Caco-2 (cell line): ENCODE measurements at regions not wholly inside any gene's neighbourhood (a gene's known extent, or its start where the extent isn't known, plus 50 kb on each side); places are given as distances from the start of the nearest gene placed in this dataset.

Source experiments
- BruUV-seq: library from RNA; stranded (reverse); fragments of 400-500 nt; replicated peaks from 2 replicates; lab custom pipeline; 2021; lab: Mats Ljungman, UMichigan
- CTCF ChIA-PET: fragments of 300-600 bp; sonication (Branson Sonifier 250); formaldehyde crosslinking; loops from one replicate; lab custom pipeline; 2022; ENCODE audit warnings: antibody characterized with exemption; lab: Charles Lee
- POLR2A ChIA-PET: fragments of 300-600 bp; sonication (Branson Sonifier 250); formaldehyde crosslinking; loops from one replicate; lab custom pipeline; 2022; ENCODE audit warnings: antibody characterized with exemption; lab: Charles Lee
- DNase-seq, 2 experiments: peaks; one replicate each; pipeline versions ENCODE4 v3.0.0 to v3.0.0-alpha.2; 2020 to 2022
- H3K27me3 ChIP-seq: replicated peaks from 2 replicates; pipeline ENCODE4 v1.6.0; 2011; ENCODE audit warnings: low read length; ENCODE audit not compliant: control insufficient read depth, insufficient read depth
- H3K36me3 ChIP-seq: 2 replicates; pipeline ENCODE4 v1.5.1; 2011; ENCODE audit warnings: low read length; ENCODE audit not compliant: control insufficient read depth, insufficient read depth
- H3K4me1 ChIP-seq: fragments of 250-450 bp; sonication (Bioruptor Pico); 2 replicates; pipeline ENCODE4 v1.5.1; 2020; ENCODE audit warnings: mild to moderate bottlenecking
- H3K4me3 ChIP-seq: 2 replicates; pipeline ENCODE4 v1.5.1; 2011; ENCODE audit warnings: low read depth, mild to moderate bottlenecking, control low read depth, low read length
- H3K9me3 ChIP-seq: fragments of 250-450 bp; sonication (Bioruptor Pico); 2 replicates; pipeline ENCODE4 v1.5.1; 2020; ENCODE audit warnings: mild to moderate bottlenecking, moderate library complexity
- H3K27ac Mint-ChIP-seq: one replicate; pipeline ENCODE4 v1.8.0; 2022; ENCODE audit warnings: mixed read lengths; ENCODE audit not compliant: unreplicated experiment
- H3K27me3 Mint-ChIP-seq: one replicate; pipeline ENCODE4 v1.8.0; 2022; ENCODE audit warnings: mixed read lengths; ENCODE audit not compliant: insufficient read depth, unreplicated experiment
- H3K36me3 Mint-ChIP-seq: one replicate; pipeline ENCODE4 v1.8.0; 2022; ENCODE audit warnings: mild to moderate bottlenecking, mixed read lengths; ENCODE audit not compliant: insufficient read depth, unreplicated experiment
- H3K4me1 Mint-ChIP-seq: one replicate; pipeline ENCODE4 v1.8.0; 2022; ENCODE audit warnings: low read depth, mixed read lengths; ENCODE audit not compliant: unreplicated experiment
- H3K4me3 Mint-ChIP-seq: one replicate; pipeline ENCODE4 v1.8.0; 2022; ENCODE audit warnings: mild to moderate bottlenecking, moderate library complexity, mixed read lengths; ENCODE audit not compliant: unreplicated experiment
- H3K9me3 Mint-ChIP-seq: one replicate; pipeline ENCODE4 v1.8.0; 2022; ENCODE audit warnings: mixed read lengths; ENCODE audit not compliant: unreplicated experiment
- intact Hi-C: fragments of 100-400 bp; cut with micrococcal nuclease; formaldehyde crosslinking; loops from one replicate; pipeline ENCODE4 v1.10.0; 2022; ENCODE audit not compliant: unreplicated experiment
- TF ChIP-seq, protein P1 (sequence below), 2 experiments: fragments of 200-600 bp in 1 of 2; IDR thresholded peaks; 1 replicate in 1 of 2; 2 replicates in 1 of 2; pipeline versions ENCODE4 v1.5.1 to v1.8.0; 2011 to 2022; ENCODE audit warnings: antibody characterized with exemption in 1 of 2, control low read depth in 1 of 2, inconsistent platforms in 1 of 2, low read depth in 1 of 2, low read length in 1 of 2, mild to moderate bottlenecking in 1 of 2, moderate library complexity in 1 of 2; ENCODE audit not compliant: insufficient read depth in 1 of 2, severe bottlenecking in 1 of 2, unreplicated experiment in 1 of 2

DNA sequence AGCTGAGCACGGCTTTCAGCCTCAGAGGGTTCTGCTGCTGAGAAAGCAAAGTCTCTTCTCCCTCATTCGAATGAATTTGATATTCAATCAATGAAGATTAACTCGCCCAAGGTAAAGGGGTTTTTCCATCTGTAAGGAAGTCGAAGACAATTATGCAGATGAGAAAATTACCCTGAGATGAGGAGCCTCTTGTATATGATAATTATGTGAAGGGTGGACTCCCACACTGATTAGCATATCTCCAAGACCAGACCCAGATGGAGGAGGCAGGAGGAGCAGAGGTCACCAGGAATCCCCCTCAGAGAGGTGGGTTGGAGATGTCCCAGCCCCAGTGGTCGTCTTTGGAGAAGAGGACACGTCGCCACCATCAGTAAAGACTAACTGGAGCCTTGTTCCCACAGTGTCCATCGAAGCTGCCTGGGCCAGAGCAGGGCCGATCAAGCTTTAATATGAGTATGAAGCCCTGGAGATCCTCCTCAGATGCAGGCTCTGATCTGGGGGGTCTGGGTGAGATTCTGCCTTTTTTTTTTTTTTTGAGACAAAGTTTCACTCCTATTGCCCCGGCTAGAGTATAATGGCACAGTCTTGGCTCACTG lies 61.5 kb upstream of the LHX1 start:
- H3K27ac Mint-ChIP-seq, result no peak overlapping the region
- no peak overlapping the region for H3K4me3 Mint-ChIP-seq
- H3K9me3 Mint-ChIP-seq, result no peaks in the 10 kb centered on the region
- no peak for DNase-seq
- POLR2A ChIA-PET, result no interaction called here
- CTCF ChIA-PET, result no interaction called here
- intact Hi-C loops, result no loop called here
- no TSS peak for BruUV-seq
- H3K36me3 Mint-ChIP-seq, result no peaks in the 10 kb centered on the region
- TF ChIP-seq, protein P1, sequence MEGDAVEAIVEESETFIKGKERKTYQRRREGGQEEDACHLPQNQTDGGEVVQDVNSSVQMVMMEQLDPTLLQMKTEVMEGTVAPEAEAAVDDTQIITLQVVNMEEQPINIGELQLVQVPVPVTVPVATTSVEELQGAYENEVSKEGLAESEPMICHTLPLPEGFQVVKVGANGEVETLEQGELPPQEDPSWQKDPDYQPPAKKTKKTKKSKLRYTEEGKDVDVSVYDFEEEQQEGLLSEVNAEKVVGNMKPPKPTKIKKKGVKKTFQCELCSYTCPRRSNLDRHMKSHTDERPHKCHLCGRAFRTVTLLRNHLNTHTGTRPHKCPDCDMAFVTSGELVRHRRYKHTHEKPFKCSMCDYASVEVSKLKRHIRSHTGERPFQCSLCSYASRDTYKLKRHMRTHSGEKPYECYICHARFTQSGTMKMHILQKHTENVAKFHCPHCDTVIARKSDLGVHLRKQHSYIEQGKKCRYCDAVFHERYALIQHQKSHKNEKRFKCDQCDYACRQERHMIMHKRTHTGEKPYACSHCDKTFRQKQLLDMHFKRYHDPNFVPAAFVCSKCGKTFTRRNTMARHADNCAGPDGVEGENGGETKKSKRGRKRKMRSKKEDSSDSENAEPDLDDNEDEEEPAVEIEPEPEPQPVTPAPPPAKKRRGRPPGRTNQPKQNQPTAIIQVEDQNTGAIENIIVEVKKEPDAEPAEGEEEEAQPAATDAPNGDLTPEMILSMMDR (IDR thresholded peaks at IDR 0.05; ENCODE audit: insufficient read depth in 1 of 2, low read depth in 1 of 2, low read length in 1 of 2, severe bottlenecking in 1 of 2, unreplicated experiment in 1 of 2), result no peak
- H3K27me3 Mint-ChIP-seq, result peaks cover 8% of the 10 kb centered on the region
- Histone ChIP-seq H3K4me3 (no peak overlapping the region), H3K9me3 (0 out of 2 replicates have a peak, but pooled peaks cover 5% of the 10 kb centered on the region), H3K27me3 (no peaks in the 10 kb centered on the region), H3K36me3 (no peaks in the 10 kb centered on the region), H3K4me1 (no peaks in the 10 kb centered on the region)
- no peaks in the 10 kb centered on the region for H3K4me1 Mint-ChIP-seq

DNA sequence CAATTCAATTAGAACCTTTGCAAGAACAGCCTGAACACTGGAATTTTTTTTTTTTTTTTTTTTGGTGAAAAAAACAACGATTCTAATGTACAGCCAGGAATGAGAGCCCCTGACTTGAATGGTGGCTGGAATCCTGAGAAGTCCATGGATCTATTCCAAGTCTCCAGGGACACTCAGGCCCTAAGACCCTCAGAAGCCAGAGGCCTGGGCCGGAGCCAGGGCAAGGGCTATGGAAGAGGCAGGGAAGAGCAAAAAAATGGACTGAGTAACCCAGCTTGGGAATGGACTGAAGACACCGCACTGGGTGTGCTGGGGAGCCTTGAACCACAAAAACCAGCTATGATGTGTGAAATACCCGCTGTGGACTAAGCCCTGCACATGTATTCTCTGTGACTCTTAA lies 60.3 kb upstream of the LHX1 start:
- H3K27me3 Mint-ChIP-seq, result peaks cover 8% of the 10 kb centered on the region
- BruUV-seq, result no TSS peak
- H3K4me1 ChIP-seq, result no peaks in the 10 kb centered on the region
- TF ChIP-seq, protein P1 (IDR thresholded peaks at IDR 0.05; ENCODE audit: insufficient read depth in 1 of 2, low read depth in 1 of 2, low read length in 1 of 2, severe bottlenecking in 1 of 2, unreplicated experiment in 1 of 2), result no peak
- H3K9me3 ChIP-seq, result 0 out of 2 replicates have a peak, but pooled peaks cover 5% of the 10 kb centered on the region
- ChIA-PET CTCF (no interaction called here), POLR2A (no interaction called here)
- no peak overlapping the region for H3K27ac Mint-ChIP-seq
- no peaks in the 10 kb centered on the region for H3K36me3 ChIP-seq
- no peaks in the 10 kb centered on the region for H3K27me3 ChIP-seq
- no peak overlapping the region for H3K4me3 ChIP-seq
- no peak overlapping the region for H3K4me3 Mint-ChIP-seq
- intact Hi-C loops, result no loop called here
- no peak for DNase-seq
- H3K36me3 Mint-ChIP-seq, result no peaks in the 10 kb centered on the region
- H3K4me1 Mint-ChIP-seq, result no peaks in the 10 kb centered on the region
- peaks cover 1% of the 10 kb centered on the region for H3K9me3 Mint-ChIP-seq

- BruUV-seq, result no TSS peak
- H3K27me3 Mint-ChIP-seq, result peaks cover 12% of the 10 kb centered on the region
- Histone ChIP-seq H3K27me3 (no peaks in the 10 kb centered on the region), H3K36me3 (no peaks in the 10 kb centered on the region), H3K4me1 (no peaks in the 10 kb centered on the region), H3K4me3 (no peak overlapping the region), H3K9me3 (0 out of 2 replicates have a peak, but pooled peaks cover 1% of the 10 kb centered on the region)
- peaks cover 9% of the 10 kb centered on the region for H3K9me3 Mint-ChIP-seq
- intact Hi-C loops, result no loop called here
- no peak overlapping the region for H3K4me3 Mint-ChIP-seq
- CTCF ChIA-PET, result no interaction called here
- TF ChIP-seq, protein P1 (IDR thresholded peaks at IDR 0.05; ENCODE audit: insufficient read depth in 1 of 2, low read depth in 1 of 2, low read length in 1 of 2, severe bottlenecking in 1 of 2, unreplicated experiment in 1 of 2), result no peak
- no peaks in the 10 kb centered on the region for H3K36me3 Mint-ChIP-seq
- DNase-seq, result no peak
- no peak overlapping the region for H3K27ac Mint-ChIP-seq
- POLR2A ChIA-PET, result no interaction called here
- H3K4me1 Mint-ChIP-seq, result no peaks in the 10 kb centered on the region
These were observed 59.5 kb upstream of the LHX1 start for GRCh38 chr17:36877771-36878170.
